Hematopoietic multipotent progenitor cell treated with erythropoietin and hydrocortisone succinate and interleukin-3 and kit ligand, for 4 days (in vitro differentiated cells): ENCODE measurements at regions not wholly inside any gene's neighbourhood (a gene's known extent, or its start where the extent isn't known, plus 50 kb on each side); places are given as distances from the start of the nearest gene placed in this dataset.
A peak's percentile ranks its signal among the peaks of the same experiment; 100 is the strongest.

ENCODE experiments used
- DNase-seq: peaks from one replicate; pipeline ENCODE4 v3.0.0-alpha.2; 2015

DNA sequence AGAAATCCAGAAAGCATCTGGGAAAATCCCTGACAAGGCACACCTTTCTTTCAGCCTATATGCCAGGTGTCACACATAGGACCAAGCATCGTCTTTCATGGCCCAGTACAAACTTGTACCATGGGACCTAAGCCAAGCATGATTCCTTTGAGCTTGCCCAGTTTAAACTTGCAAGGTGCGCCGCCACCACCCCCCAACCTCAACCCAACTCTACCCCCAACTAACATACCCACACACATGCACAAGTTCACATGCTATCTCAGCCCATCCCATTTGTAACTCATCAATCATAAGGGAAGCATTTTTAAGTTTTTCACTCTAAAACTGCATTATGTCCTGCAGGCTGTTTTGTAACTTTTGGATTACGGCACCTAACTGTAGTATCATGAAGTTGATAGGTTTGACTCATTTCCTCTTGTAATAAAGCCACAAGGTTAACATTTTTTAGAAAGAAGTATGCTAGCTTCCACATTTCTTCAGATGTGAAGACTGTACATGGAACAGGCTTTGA lies 145.9 kb upstream of the FST start:
- DNase-seq, result peak; percentile 37

DNA sequence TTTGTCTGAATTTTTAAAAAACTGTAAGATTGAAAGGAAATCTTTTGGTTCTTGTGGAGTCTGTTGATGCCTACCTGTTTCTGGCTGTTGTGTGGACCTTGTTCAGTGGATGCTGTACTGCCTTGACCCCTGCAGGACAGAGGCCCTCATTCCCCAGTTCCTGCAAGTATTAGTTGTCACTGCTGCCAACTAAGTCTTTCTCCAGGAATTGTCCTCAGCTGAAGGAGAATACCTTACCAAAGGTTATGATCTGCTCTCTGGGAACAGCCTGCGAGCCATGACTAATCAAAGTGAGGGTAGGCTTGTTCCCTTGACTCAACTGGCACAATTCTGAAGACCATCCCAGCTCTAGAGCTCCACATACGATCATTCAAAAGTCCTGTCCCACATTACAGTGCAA lies 145.3 kb upstream of the FST start:
- DNase-seq, result peak; percentile 16

DNA sequence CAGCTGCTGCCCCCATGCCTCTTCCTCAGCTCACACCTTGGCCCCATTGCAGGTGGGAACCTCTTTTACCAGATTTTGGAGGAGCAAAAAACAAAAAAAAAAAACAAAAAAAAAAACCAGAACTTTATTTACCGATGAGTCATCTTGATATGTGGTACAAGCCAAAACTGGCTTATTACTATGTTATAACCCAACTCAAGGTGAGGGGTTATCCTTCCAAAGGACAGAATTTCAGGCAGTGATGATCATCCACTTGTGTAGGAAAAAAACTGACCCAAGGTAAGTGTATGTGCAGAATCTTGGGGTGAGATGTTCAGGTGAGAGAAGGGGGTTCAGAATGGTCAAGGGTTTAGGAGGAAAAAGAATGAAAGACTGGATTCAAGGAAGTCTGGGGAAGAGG lies 142.6 kb upstream of the FST start:
- DNase-seq, result no peak

DNA sequence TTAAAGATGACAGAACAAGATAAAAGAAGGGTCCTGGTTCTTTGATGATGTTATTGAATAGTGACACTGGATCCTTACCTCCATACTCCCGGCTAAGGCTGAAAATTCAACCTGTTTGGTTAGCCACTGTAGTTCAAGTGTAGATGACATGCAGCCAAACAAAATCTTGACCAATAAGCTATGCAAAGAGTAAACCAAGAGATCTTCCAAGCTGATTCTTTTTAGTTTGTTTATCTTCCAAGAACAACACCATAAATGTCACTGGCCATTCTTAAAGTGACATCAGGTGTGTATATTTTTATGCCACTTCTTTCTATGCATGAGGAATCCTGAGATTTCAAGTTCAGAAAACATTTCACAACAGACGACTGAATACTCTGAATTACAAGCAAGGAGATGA lies 141.5 kb upstream of the FST start:
- DNase-seq, result no peak

DNA sequence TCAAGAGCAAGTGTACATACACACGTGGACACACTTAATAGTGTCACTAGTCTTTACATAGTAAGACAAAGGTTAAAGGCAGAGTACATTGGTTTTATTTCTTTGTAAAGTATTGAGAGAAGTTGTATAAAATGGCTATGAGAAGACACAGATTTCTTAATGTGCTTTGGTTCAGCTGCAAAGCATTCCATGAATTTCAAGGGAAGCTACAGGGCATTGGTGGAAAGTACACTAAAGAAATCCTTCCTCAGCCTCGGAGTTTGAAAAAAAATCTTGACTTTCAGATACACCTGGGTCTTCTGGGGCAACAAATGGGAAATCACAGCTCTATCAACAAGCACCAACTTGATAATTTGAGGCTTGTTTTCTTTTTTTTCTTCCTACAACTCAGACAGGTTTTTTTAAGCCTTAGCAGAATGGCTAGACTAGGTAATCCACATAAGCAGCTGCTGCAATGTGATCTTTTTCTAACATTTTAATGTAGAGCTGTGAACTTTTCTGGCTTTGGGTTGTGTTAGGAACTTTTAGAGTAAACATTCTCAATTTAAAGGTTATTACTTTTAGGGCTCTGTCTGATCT lies 140.4 kb upstream of the FST start:
- no peak for DNase-seq

DNA sequence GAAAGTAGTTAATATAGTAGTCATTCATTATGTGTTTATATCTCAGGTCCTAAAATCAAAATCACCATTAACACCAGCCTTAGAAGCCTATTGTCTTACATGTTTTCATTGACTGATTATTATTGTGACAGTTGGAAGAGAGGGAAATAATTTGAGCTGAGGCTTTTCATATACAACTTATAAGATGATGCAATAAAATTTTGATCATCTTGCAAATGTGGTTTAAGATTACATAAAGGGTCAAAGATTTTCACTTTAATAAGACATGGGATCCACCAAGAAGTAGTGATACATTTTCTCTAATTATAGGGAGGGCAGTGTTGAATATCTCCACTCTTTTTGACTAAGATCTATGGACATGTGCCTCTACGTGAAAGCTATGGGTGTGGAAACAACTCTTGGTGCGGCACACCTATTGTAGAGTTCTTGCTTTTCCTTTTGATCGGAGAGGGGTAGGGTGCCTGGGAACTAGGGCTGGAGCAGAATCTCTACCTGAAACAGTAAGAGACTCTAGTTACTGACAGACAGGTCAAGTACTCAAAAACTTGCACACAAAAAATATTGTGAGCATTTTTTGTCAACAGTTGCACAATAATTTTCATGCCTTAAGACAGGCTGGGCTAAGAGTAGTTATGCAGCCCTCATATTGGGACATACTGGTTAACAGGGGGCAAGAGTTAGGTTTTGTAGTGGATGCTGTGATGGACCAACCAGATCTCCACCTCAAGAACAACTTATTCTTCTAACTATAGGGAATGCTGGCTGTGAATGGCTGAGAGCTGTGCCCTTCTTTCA lies 139.3 kb upstream of the FST start:
- no peak for DNase-seq

DNA sequence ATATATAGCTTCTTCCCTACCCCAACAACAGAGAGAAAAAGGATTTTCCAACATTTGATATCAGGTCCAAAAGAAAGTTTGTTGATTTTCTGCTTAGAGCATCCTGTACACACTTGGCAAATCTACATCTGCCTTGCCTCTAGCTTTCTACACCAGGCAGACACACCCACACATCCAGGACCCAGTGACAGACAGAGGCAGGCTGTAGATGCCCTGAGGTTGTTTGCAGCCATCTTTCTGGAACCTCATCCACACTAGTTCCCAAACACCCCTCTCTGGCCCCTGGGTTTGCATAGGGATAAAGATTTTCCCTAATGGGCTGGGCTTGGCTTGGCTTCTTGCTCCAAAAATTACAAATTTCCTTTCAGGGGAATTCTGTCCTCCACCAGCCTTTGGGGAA lies 138.2 kb upstream of the FST start:
- DNase-seq, result no peak

DNA sequence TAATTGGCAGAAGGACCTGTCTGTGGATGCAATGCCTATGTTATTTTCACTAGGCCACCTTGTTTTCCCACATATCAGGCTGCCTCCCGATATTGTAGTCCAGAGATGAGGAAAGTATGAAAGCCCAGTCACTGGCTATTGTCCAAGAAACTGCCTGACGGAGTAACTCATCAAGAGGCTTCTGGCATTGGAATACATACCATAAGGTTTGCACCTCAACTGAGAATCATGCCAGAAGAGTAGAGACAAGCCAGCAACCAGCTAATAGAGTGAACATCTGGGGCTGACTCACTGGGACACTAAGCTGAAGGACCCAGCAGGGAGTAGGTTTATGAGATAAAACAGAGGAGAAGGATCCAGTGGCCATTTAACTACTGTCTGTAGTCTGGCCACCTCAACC lies 137.2 kb upstream of the FST start:
- no peak for DNase-seq

DNA sequence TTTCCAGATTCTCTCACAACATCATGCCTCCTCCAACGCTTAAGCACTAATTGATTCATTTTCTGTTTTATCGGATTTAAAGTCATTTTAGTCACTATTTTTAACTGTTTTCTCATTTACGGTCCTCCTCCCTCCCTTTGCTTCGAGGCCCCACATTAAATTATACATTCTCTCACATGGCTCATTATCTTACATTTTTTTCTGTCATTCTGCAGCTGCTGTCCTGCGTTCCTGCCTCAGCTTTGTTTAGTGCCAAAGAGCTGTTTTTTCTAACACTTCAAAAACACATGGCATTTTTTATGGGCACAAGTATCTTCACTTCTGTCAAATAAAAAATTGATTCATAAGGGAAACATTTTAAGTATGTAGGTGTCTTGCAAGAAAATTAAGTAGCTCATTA lies 130.1 kb upstream of the FST start:
- DNase-seq, result no peak

DNA sequence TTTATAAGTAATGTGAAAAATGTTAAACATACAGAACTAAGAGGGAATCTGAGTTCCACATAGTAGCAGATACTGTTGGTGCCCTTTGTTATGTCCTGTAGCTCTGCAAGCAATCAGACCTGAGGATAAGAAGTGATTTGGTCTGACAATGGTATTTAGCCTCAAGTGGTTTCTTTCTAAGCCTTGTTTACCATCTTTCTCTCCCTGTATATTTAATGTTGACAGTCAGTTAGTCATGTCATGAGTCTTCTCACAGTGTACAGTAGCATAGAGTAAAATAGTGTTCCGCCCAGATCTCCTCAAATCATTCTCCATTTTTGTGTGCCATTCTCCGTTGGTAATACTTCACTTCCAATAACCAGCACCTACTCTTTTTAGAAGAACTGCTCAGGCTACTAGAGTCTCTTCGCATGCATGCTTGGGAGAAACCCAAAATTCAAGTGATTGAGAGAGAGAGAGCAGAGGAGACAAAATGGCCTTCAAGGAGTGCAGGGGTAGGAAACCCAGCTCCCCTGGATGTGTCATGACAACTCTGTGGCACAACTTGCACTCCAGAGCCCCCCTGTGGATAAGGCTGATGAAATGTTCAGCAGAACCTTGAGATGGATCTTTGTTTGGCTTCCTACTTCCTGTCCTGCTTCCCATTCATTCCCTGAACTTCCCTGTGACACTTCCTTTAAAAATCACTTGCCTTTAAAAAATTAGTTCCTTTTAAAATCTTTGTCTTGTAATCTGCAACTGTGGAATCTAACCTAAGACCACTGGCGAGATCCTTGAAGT lies 129.2 kb upstream of the FST start:
- peak; percentile 4 for DNase-seq

DNA sequence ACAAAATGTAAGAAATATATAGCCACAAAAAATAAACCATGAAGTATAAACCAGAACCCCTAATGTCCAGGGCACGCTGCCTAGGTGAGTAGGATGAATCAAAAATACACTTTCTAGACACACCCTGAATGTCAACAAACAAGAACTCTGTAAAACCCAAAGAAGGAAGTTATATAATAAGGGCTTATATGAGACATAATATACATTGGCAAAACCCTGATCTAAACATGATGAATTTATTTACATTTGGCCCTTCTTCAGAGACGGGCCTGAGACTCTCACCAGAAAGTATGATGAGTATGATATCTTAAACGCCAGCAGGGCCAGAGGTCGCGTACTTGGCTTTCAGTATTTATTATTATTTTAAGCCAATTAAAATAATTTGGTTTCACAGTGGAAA lies 125.1 kb upstream of the FST start:
- DNase-seq, result no peak

DNA sequence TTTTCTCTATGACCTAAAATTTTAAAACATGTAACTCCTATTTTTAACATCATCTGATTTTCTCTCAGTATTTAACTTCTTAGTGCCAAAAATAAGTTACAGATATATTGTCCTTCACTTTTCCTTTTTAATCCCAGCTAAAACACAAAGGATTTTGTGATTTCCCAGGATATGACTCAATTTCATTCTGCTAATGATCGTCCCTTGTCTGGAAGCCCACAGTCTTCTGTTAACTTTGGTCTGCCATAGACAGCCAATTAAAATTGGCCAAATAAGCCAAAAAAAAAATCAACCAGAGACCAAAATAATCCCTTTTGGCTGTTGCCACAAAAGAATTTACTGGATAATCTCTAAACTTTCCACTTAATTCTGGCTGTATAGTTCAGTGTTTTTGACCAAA lies 124.5 kb upstream of the FST start:
- no peak for DNase-seq

DNA sequence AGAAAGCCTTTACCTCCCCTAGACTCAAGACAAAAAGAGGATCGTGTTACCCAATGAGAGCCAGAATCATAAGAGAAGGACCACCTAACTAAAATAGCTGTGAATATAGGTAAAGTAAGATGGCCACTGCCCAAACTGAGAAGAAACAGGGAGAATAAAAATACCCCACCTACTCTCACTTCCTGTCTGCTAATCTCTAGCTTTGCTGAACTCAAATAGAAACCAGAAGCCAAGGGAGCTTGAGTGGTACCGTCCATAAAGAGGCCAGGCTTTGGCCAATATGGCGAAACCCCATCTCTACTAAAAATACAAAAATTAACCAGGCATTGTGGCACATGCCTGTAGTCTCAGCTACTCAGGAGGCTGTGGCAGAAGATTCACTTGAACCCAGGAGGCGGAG lies 123.0 kb upstream of the FST start:
- no peak for DNase-seq

DNA sequence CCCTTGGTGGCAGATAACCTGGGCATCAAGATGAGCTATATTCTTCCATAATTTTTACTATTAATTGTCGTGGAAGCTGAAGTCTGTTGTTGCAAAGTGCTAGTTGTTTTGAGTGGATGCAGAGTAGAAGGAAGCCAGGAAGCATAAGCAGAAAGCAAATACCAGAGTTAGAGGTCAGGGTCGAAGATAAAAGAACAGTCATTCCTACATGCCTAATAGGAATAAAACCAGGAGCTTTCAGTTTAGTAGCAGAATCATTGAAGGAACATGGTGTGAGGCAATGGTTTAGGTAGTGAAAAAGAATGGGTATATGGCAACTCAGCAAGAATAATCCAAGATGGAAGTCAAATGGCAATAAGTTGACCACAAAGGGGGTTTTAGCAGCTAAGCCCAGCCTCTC lies 121.6 kb upstream of the FST start:
- DNase-seq, result no peak

DNA sequence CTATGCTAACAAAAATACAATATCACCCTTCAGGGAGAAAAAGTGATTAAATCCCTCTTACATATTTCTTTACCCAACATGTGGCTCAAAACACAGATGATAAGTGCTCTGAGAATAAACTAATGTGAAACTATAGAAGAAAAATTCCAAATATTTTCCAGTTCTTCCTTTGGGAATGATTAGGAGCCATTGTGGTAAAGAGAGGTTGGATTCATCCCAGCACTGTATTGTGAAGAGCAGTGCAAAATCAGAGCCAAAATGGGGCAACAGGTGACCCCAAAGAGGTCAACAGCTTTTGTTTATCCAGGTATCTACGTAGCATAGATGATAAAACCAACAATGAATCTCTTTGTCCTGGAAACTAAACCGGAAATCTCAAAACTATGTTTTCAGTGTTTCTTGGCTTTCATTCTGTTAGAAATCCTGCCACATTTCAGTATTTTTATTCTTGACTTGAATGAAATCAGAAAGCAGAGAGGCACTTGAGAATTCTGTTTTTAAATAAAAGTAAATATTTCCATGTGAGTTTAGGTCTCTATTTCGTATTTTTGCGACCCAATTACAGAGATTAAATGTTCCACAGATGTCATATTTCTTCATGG lies 120.4 kb upstream of the FST start:
- no peak for DNase-seq

DNA sequence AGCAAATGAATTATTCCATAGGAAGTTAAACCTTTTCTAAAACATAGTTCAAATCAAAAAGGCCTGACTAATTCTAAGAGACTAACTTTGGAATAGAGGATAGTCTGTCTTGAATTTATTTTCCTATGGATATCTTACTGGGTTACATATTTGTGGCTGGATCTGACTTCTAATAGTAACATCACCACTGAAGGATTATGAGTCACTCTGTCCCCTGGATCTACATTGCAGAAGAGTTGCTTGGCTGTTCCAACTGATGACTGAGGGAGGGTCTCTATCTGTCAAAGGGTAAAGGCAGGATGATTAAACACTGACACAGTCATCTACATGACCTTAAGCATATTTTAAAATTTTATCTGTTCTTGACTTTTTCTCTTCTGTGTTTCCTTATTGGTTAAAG lies 119.6 kb upstream of the FST start:
- DNase-seq, result no peak

DNA sequence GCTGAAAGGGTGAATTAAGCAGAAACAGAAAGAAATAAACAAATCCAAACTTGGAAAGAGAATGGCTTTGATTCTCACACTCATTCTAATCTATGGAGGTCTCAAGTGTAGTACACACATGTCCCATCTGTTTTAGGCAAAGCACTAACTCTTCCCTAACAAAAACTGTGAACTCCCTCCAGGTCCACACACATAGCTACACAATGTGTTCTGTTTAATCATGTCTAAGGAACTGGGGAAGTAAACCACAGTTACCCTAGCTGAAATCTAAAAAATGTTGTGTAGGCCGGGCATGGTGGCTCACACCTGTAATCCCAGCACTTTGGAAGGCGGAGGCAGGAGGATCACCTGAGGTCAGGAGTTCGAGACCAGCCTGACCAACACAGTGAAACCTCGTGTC lies 118.7 kb upstream of the FST start:
- DNase-seq, result no peak

DNA sequence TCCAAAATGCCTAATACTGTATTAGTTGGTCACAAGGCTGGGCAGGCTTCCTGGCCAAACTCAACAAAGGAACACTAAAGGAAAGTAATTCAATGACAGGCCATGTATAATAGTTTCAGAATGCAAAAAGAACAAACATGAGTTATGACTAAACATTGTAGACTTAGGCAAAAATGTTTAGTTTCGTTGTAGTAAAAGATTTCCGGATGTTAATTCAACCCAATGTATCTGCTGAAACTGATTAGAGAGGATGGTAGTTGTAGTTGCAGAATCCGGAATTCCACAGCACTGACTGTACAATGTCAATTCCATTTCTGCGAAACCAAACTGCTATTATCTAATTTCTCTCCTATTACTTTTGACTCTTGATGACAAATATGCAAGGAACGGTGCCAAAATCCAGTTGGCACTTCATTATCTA lies 117.9 kb upstream of the FST start:
- DNase-seq, result no peak

DNA sequence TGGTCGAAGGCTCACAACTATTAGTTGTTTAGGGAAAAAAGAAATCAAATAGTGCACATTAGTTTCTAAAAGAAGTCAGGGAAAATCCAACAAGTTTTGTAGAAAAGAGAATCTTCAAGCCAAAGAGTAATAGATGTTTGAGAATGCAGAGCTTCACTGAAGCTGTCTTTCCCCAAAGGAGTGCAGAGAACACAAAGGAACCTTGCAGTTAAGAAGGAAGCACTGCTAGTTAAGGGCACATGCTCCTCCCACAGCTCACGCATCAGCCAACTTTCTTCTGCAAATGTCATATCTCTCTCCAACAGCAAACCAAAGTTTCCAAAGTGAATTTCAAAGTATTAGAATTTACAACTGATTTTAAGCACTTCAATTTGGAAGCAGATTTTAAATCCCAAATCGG lies 116.4 kb upstream of the FST start:
- DNase-seq, result peak; percentile 12

DNA sequence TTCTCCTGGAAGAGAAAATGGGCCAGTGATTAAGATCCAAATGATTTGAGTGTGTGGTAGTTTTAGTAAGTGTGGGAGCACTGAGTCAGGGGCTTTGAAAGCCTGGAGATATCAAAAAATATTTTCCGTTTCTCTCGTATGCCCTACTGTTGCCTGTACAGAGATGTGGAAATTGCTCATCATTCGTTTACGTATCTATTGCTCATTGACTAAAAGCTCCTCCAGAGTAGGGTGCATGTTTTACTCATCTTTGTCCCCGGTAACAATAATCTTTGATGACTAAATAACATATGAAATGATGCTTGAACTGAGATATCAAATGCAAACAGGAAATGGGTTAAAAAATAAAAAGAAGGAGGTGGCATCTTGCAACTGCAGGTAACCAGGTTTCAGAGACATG lies 114.2 kb upstream of the FST start:
- no peak for DNase-seq

DNA sequence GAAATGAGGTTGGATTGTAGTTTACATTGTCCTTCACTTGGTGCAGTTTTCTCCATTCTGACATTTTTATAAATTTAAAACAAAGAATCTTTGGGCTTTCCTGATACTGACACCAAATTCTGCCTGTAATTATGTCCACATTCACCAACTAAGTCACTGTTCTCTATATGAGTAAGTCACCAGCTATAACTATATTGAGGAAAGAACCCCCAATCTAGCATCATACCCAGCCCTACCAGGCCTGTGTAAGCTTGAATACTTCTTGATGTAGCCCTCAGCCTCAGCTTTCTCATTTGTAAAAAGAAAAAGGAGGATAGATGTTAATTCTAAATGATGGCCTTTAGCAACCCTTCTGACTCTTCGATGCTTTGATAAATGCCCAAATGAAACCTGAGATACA lies 112.7 kb upstream of the FST start:
- no peak for DNase-seq

DNA sequence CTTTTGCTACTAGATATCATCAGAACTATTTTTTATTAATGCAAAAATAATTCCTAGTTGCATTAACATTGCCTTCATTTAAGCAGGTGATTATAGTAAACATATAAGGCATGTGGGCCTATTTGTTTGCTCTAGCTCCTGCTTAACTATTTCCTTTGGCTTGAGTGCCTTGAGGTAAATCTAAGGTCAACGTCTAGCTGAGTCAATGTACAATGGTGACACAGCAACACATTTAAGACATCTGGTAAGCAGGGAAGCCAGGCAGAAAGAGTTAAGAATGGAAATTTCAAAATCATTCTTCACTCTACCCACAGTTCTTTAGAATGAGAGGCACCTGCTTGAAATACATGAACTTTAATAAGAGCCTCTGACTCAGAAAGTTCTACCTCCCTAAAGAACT lies 111.9 kb upstream of the FST start:
- DNase-seq, result no peak

DNA sequence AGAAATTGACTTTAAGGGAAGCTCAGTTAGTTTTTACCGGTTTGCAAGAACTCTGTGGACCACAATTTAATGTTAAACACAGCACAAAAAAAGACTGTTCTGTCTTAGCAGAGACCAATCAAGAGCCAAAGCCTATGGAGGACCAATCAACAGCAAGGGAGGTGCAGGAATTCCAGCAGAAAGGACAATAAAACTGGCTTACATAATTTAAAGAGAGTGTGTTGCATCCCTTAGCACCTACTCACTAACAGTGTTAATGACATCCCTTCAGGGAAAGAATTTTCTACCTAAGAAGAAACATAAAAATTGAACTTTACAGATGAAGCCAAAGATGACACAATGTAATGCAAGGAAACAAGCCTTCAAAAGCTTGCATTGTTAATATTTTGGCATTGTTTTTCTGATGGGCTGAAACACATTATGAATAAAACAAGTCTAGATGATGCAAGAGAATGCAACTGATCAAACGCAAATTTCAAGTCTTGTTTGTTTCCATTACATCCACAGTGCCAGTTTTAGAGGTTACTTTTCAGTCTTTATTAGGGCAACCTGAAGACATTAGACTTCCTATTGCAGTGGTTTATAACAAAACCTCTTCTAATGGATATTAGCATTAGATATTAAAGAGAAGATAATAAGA lies 111.3 kb upstream of the FST start:
- DNase-seq, result no peak
